H1 (cell line): ENCODE measurements at regions not wholly inside any gene's neighbourhood (a gene's known extent, or its start where the extent isn't known, plus 50 kb on each side); places are given as distances from the start of the nearest gene placed in this dataset.

ENCODE experiments used
- RNF2 ChIP-seq: fragments of 200-900, 300-1000 bp; sonication (generic); IDR thresholded peaks from 2 replicates; pipeline ENCODE4 v1.7.1; 2016; ENCODE audit warnings: borderline replicate concordance, low read depth, mild to moderate bottlenecking, antibody characterized with exemption, low read length; ENCODE audit not compliant: poor library complexity, severe bottlenecking; ENCODE audit errors: missing control alignments
- TF ChIP-seq, protein P1 (sequence below): fragments of 300-600 bp; sonication (generic); IDR thresholded peaks from 2 replicates; pipeline ENCODE4 v1.7.1; 2012; ENCODE audit warnings: low read length, moderate library complexity, mild to moderate bottlenecking, inconsistent platforms; ENCODE audit not compliant: insufficient replicate concordance

DNA sequence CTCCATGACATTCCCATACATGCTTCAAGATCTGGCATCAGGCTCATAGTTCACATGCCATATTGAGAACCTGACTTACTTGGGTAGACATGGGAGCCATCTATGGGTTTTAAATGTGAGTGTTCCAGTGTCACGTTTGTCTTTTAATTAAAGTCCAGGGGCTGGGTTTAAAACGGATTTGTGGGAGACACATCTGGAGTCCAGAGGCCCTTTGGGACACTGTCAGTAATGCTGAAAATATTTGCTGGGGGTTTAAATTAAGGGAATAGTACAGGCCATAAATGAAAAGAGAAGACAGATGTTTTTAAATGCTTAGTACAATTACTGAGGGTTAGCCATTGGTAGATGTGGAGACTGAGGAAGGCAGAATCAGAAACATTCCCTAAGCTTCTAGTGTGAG, 478.0 kb downstream of the PID1 start (continued):
- TF ChIP-seq, protein P1, sequence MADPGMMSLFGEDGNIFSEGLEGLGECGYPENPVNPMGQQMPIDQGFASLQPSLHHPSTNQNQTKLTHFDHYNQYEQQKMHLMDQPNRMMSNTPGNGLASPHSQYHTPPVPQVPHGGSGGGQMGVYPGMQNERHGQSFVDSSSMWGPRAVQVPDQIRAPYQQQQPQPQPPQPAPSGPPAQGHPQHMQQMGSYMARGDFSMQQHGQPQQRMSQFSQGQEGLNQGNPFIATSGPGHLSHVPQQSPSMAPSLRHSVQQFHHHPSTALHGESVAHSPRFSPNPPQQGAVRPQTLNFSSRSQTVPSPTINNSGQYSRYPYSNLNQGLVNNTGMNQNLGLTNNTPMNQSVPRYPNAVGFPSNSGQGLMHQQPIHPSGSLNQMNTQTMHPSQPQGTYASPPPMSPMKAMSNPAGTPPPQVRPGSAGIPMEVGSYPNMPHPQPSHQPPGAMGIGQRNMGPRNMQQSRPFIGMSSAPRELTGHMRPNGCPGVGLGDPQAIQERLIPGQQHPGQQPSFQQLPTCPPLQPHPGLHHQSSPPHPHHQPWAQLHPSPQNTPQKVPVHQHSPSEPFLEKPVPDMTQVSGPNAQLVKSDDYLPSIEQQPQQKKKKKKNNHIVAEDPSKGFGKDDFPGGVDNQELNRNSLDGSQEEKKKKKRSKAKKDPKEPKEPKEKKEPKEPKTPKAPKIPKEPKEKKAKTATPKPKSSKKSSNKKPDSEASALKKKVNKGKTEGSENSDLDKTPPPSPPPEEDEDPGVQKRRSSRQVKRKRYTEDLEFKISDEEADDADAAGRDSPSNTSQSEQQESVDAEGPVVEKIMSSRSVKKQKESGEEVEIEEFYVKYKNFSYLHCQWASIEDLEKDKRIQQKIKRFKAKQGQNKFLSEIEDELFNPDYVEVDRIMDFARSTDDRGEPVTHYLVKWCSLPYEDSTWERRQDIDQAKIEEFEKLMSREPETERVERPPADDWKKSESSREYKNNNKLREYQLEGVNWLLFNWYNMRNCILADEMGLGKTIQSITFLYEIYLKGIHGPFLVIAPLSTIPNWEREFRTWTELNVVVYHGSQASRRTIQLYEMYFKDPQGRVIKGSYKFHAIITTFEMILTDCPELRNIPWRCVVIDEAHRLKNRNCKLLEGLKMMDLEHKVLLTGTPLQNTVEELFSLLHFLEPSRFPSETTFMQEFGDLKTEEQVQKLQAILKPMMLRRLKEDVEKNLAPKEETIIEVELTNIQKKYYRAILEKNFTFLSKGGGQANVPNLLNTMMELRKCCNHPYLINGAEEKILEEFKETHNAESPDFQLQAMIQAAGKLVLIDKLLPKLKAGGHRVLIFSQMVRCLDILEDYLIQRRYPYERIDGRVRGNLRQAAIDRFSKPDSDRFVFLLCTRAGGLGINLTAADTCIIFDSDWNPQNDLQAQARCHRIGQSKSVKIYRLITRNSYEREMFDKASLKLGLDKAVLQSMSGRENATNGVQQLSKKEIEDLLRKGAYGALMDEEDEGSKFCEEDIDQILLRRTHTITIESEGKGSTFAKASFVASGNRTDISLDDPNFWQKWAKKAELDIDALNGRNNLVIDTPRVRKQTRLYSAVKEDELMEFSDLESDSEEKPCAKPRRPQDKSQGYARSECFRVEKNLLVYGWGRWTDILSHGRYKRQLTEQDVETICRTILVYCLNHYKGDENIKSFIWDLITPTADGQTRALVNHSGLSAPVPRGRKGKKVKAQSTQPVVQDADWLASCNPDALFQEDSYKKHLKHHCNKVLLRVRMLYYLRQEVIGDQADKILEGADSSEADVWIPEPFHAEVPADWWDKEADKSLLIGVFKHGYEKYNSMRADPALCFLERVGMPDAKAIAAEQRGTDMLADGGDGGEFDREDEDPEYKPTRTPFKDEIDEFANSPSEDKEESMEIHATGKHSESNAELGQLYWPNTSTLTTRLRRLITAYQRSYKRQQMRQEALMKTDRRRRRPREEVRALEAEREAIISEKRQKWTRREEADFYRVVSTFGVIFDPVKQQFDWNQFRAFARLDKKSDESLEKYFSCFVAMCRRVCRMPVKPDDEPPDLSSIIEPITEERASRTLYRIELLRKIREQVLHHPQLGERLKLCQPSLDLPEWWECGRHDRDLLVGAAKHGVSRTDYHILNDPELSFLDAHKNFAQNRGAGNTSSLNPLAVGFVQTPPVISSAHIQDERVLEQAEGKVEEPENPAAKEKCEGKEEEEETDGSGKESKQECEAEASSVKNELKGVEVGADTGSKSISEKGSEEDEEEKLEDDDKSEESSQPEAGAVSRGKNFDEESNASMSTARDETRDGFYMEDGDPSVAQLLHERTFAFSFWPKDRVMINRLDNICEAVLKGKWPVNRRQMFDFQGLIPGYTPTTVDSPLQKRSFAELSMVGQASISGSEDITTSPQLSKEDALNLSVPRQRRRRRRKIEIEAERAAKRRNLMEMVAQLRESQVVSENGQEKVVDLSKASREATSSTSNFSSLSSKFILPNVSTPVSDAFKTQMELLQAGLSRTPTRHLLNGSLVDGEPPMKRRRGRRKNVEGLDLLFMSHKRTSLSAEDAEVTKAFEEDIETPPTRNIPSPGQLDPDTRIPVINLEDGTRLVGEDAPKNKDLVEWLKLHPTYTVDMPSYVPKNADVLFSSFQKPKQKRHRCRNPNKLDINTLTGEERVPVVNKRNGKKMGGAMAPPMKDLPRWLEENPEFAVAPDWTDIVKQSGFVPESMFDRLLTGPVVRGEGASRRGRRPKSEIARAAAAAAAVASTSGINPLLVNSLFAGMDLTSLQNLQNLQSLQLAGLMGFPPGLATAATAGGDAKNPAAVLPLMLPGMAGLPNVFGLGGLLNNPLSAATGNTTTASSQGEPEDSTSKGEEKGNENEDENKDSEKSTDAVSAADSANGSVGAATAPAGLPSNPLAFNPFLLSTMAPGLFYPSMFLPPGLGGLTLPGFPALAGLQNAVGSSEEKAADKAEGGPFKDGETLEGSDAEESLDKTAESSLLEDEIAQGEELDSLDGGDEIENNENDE, result no peak
- no peak for TF ChIP-seq RNF2
